Tibial nerve (tissue), 4 donors: ENCODE measurements at regions not wholly inside any gene's neighbourhood (a gene's known extent, or its start where the extent isn't known, plus 50 kb on each side); places are given as distances from the start of the nearest gene placed in this dataset.

ENCODE experiments used
- EP300 ChIP-seq, 2 donors: sonication (generic); formaldehyde crosslinking; IDR thresholded peaks; one replicate each; pipeline ENCODE4 v1.6.1; 2017; ENCODE audit warnings: antibody characterized with exemption in 2 of 2, mild to moderate bottlenecking in 1 of 2
- POLR2A ChIP-seq, 2 donors: fragments of 450-650 bp; IDR thresholded peaks; one replicate each; pipeline ENCODE4 v1.6.1; 2017; ENCODE audit warnings: antibody characterized with exemption in 2 of 2, mild to moderate bottlenecking in 2 of 2, moderate library complexity in 2 of 2
- TF ChIP-seq, protein P1 (sequence below), 5 experiments: fragments of 200-600 bp in 3 of 5; fragments of 450-650 bp in 2 of 5; sonication (generic) in 3 of 5; IDR thresholded peaks; one replicate each; pipeline ENCODE4 v1.5.1; 2016 to 2019; ENCODE audit warnings: antibody characterized with exemption in 5 of 5, mild to moderate bottlenecking in 3 of 5, moderate library complexity in 2 of 5

DNA sequence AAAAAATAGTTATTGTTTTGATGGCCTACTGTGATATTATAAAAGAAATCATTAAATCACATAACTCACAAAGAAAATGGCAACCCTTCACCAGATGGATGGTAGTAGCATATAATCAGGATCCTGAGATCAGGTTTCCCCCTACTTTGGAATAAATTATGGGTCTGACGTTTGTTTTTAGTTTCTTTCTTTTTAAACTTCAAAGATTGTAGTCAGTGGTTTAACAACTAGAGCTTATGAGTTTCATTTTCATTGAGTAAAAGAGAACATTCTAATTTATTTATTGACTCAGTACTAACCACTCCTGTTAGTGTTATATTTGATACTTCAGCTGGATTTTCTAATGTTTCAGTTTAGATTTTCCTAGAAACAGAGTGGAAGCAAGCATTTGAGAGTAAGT is 218.0 kb upstream of the PCSK5 start:
- TF ChIP-seq, protein P1, sequence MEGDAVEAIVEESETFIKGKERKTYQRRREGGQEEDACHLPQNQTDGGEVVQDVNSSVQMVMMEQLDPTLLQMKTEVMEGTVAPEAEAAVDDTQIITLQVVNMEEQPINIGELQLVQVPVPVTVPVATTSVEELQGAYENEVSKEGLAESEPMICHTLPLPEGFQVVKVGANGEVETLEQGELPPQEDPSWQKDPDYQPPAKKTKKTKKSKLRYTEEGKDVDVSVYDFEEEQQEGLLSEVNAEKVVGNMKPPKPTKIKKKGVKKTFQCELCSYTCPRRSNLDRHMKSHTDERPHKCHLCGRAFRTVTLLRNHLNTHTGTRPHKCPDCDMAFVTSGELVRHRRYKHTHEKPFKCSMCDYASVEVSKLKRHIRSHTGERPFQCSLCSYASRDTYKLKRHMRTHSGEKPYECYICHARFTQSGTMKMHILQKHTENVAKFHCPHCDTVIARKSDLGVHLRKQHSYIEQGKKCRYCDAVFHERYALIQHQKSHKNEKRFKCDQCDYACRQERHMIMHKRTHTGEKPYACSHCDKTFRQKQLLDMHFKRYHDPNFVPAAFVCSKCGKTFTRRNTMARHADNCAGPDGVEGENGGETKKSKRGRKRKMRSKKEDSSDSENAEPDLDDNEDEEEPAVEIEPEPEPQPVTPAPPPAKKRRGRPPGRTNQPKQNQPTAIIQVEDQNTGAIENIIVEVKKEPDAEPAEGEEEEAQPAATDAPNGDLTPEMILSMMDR (IDR thresholded peaks at IDR 0.05) = no peak
- TF ChIP-seq EP300 (IDR thresholded peaks at IDR 0.05) (no peak), POLR2A (IDR thresholded peaks at IDR 0.05) (no peak)
